NCI-H2227 treated with DMSO at 0.1 percent for 48 hours (cell line): ENCODE measurements at regions not wholly inside any gene's neighbourhood (a gene's known extent, or its start where the extent isn't known, plus 50 kb on each side); places are given as distances from the start of the nearest gene placed in this dataset.

Experiments
- DNase-seq: peaks from one replicate; lab custom pipeline; 2025; lab: John Stamatoyannopoulos, UW

- DNase-seq, result no peak
These were observed 229.9 kb downstream of the MN1 start for GRCh38 chr22:27571463-27572277.

DNA sequence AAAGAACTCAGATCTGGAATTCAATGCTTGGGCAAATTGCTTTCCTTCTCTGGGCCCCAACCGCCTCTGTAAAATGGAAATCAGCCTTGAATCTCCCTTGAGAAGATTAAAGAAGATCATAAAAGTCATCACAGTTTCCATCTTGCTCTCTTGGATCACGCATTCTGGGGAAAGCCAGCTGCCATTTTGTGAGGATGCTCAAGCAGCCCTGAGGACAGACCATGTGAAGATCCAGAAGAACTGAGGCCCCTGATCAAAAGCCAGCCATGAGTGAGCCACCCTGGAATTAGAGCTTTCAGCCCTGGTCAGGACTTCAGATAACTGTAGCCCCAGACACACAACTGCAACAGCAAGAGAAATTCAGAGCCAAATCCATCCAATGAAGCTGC is 229.3 kb downstream of the MN1 start:
- no peak for DNase-seq

GRCh38 chr22:27573280-27574001 is 228.1 kb downstream of the MN1 start:
- DNase-seq, result peak; percentile 81

- DNase-seq, result no peak
These were observed 227.6 kb downstream of the MN1 start for GRCh38 chr22:27574002-27574366.

DNA sequence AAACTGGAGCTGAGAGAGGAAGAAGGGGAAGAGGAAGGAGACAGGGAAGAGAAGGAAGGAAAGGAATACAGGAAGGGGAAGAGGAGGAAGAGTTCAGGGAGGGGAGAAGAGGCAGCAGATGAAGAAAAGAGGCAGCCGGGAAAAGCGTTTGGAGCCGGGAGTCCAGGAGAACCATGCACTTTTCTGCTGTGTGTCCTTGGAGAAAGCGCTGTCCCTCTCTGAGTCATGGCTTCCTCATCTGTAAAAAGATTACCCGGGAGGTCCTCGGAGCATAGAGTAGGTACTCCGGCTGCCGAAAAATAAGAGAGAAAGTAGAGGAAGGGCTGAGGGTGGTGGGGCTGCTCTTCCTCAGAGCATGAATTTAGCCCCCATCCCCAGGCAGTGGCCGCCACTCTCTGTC is 226.9 kb downstream of the MN1 start:
- DNase-seq, result no peak

DNA sequence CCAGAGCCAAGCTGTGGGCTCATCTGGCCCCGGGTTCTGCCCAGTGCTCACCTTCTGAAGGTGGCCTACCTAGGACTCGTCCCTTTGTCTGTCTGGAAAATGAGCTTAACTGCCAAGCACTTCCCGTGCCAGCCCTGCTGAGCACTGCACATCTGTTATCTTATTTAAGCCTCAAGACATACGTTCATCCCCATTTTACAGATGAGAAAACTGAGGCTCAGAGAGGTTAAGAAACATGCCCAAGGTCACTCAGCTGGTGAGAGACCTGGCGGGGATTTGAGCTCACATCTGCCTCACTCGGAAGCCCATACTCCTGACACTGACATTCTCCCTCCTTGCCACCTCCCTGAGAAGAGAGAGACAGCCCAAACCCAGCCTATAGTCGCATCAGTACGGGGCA is 226.2 kb downstream of the MN1 start:
- DNase-seq, result no peak

GRCh38 chr22:27576413-27576812 is 225.1 kb downstream of the MN1 start:
- DNase-seq, result no peak

GRCh38 chr22:27576815-27577573 is 224.6 kb downstream of the MN1 start:
- peak; percentile 23 for DNase-seq

- no peak for DNase-seq
These were observed 224.0 kb downstream of the MN1 start for GRCh38 chr22:27577574-27577969.

DNA sequence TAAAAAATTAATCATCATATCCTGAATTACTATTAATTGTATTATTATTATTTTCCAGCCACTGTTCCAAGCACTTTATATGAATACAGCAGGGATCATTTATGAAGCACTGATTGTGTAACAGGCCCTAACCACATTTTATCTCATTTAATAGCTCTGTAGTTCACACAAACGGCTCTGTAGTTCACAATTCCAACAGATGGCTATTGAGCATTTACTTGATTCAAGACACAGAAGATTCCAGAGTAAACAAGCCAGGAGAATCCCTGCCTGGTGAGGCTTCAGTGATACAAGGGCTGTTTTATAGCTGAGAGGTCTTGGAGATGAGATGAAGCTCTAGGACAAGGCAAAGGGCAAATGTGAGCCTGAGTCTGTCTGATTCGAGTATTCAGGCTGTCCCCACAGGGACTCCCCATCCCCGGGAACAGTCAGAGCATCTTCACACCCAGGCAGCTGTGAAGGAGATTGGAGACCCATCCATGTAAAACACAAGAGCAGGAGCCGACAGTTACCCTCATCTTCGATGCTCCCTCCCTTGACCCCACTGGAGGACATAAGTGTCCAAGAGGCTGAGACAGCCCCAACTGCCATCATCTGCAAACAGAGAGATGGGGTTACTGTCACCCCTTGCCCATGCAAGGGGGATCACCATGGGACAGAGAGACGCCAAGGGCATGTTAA is 222.5 kb downstream of the MN1 start:
- no peak for DNase-seq

DNA sequence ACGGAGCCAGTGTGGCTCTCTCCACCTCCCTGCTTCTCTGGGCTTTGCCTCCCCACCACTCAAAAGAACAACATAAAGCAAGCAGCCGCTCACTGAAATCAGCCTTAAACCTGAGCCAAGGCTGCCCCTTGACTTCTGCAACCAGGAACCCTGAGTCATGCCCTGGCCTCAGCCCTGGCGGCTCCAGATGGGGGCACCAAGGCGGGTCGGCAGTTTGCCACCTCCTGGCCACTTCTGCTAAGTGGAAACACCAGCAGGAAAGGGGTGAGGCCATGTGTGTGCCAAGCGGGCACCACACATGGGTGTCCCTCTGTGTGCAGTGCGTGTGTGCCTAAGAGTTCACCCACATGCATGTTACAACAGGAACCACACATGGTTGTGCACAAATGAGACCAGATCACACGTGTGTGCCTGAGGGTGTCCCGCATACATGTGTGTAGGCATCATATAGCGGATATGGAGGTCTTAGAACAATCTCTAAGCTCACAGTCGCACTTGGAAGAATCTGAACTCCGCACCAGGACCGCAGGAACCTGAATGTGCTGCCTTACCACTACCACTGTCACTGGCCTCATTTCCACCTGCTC is 221.2 kb downstream of the MN1 start:
- DNase-seq, result no peak

DNA sequence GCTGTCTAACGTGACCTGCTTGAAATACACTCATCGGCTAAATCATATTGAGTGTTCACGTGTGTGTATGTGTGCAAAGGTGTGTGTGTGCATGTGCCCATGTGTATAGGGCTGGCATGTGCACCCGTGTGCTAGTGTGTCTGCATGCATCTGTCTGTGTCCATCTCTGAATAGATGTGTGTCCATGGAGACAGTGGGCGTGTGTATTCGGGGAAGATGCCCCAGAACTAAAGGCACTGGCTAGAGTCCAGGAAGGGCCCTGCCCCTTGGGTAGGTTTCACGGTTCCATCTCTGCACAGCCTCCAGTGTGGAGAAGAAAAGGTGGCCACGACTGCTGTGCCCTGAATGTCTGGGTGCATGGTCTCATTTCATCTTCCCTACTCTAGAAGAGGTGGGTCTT is 220.3 kb downstream of the MN1 start:
- no peak for DNase-seq

DNA sequence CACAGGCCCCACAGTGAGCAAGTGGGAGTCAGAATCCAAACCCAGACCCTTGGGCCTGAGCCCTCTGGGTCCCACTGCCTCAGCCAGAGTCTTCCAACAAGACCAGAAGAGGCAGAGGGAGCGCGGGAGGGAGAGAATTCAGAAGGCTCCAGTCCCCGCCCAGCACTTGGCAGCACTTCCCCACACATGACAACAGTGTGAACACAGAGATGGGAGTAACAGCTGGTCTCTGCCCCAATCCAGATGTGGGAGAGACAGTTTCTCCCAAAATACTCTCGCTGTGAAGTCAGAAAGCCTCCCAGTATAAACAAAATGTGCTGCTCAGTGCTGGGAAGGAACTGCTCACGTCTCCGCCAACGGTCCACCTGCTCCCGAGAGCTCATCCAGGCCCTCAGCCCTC is 219.9 kb downstream of the MN1 start:
- no peak for DNase-seq

DNA sequence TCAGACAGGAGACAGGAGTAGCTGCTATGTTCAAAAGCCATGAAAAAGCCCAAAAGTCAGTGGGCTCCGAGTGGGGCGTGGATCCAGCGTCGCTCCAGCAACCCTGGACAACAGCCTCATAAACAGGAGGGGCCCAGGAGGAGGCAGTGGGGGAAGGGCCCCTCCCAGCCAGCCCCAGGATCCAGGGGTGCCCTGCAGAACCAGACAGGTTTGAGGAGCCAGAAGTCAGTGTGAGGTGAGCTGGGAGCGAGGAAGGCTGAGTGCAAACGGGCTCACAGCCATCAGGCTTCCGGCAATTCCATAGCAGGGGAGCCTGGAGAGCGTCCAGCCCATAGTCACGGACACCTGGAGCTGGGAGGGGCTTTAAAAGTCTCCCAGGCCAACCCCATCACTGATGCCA is 217.7 kb downstream of the MN1 start:
- no peak for DNase-seq

DNA sequence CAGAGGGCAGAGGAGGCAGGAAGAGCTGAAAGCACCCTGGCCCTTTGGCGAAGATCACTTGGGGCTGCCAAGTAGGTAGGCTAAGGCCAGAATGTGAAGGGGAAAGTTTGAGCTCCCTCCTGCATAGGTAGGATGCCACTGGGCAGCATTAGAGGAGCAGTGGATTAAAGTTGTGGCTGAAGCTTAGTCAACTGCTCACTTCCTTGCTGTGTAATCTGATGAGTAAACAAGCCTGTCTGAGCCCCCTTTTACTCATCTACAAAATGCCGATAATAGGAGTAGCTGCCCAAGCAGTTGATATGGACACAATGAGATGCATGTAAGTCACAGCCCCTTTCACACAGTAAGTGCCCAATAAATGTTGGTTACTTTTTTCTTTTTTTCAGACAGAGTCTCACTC is 216.4 kb downstream of the MN1 start:
- no peak for DNase-seq

DNA sequence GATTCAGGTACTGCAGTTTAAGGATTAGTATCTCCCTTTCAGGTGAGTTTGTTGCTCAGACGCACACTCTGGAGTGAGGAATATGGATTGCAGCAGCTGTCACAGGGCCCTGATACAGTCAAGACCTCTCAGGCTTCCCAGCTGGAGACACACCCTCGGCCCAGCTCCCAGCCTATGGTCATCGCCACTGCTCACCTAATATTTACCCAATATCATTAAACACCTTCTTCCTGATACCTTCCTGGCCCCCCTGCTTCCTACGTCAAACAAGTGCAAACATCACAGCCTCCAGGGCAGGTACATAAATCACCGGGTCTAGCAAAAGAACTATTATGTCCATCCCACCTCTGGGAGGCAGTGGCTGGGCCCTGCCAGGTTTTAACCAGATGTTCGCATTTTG is 213.3 kb downstream of the MN1 start:
- DNase-seq, result no peak

GRCh38 chr22:27588915-27589314 is 212.6 kb downstream of the MN1 start:
- DNase-seq, result no peak

- DNase-seq, result no peak
These were observed 210.5 kb downstream of the MN1 start for GRCh38 chr22:27591060-27591459.

GRCh38 chr22:27593378-27593777 is 208.2 kb downstream of the MN1 start:
- no peak for DNase-seq

DNA sequence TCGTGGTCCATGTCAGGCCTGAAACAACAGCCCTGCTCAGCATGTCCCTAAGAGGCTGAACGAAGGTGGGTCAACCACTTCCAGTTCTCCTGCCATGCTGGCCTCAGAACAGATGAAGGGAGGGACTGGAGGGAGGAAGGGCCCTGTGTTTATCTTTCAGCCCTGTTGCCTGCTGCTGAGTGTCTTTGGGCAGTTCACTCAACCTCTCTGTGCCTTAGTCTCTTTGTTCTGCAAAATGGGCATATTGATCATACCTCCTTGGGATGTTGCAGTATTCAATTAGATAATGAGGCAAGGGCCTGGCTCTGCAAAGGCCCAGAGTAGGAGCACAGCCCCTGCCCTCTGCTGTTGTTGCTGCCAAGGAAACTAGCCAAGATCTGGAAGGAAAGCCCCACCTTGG is 207.5 kb downstream of the MN1 start:
- no peak for DNase-seq

- DNase-seq, result no peak
These were observed 207.0 kb downstream of the MN1 start for GRCh38 chr22:27594474-27595134.
